Fibroblast of the aortic adventitia (primary cell): ENCODE measurements at regions not wholly inside any gene's neighbourhood (a gene's known extent, or its start where the extent isn't known, plus 50 kb on each side); places are given as distances from the start of the nearest gene placed in this dataset.

ENCODE experiments used
- DNase-seq: peaks from one replicate; pipeline ENCODE4 v3.0.0-alpha.2; 2010; ENCODE audit warnings: low read depth
- H3K4me3 ChIP-seq: 2 replicates; pipeline ENCODE4 v1.5.1; 2011; ENCODE audit warnings: low read depth, mild to moderate bottlenecking, control low read depth, low read length, moderate library complexity
- TF ChIP-seq, protein P1 (sequence below): IDR thresholded peaks from 2 replicates; pipeline ENCODE4 v1.5.1; 2011; ENCODE audit warnings: mild to moderate bottlenecking, low read length, control low read depth, inconsistent platforms; ENCODE audit not compliant: insufficient read depth

DNA sequence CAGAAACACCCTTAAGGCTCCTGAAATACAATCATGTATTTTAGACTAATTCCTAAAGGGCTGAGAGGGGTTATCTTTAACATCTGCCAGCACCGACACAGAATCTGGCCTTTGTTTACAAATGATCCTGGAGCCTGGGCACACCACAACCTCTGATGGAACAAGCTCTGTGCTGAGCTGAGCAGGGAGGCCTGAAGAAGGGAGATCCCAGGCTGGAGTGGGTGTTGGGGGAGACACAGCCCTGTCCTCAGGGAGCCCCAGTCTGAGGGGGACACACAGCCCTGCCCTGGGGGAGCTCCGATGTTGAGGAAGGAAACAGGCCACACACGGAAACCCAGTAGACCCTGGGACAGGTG, 130.5 kb downstream of the VEGFA start:
- DNase-seq = no peak
- TF ChIP-seq, protein P1, sequence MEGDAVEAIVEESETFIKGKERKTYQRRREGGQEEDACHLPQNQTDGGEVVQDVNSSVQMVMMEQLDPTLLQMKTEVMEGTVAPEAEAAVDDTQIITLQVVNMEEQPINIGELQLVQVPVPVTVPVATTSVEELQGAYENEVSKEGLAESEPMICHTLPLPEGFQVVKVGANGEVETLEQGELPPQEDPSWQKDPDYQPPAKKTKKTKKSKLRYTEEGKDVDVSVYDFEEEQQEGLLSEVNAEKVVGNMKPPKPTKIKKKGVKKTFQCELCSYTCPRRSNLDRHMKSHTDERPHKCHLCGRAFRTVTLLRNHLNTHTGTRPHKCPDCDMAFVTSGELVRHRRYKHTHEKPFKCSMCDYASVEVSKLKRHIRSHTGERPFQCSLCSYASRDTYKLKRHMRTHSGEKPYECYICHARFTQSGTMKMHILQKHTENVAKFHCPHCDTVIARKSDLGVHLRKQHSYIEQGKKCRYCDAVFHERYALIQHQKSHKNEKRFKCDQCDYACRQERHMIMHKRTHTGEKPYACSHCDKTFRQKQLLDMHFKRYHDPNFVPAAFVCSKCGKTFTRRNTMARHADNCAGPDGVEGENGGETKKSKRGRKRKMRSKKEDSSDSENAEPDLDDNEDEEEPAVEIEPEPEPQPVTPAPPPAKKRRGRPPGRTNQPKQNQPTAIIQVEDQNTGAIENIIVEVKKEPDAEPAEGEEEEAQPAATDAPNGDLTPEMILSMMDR = no peak
- H3K4me3 ChIP-seq = no peak overlapping the region

DNA sequence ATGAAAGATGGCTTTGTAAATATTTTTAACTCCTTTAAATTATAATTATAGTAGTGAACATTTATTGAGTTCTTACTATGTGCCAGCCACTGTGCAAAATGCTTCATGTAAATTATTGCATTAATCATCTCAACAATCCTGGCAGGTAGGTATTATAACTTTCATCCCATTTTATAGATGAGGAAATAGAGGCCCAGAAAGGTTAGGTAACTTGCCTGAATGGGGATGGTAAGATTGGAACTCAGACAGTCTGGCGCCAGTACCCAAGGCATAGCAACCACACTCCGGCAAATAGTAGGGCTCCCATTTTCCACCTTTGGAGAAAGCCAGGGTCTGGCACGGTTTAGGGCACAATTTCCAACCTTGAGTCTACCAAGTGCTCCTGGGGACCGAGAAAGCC, 129.8 kb downstream of the VEGFA start:
- H3K4me3 ChIP-seq = no peak overlapping the region
- TF ChIP-seq, protein P1 = no peak
- DNase-seq = no peak

DNA sequence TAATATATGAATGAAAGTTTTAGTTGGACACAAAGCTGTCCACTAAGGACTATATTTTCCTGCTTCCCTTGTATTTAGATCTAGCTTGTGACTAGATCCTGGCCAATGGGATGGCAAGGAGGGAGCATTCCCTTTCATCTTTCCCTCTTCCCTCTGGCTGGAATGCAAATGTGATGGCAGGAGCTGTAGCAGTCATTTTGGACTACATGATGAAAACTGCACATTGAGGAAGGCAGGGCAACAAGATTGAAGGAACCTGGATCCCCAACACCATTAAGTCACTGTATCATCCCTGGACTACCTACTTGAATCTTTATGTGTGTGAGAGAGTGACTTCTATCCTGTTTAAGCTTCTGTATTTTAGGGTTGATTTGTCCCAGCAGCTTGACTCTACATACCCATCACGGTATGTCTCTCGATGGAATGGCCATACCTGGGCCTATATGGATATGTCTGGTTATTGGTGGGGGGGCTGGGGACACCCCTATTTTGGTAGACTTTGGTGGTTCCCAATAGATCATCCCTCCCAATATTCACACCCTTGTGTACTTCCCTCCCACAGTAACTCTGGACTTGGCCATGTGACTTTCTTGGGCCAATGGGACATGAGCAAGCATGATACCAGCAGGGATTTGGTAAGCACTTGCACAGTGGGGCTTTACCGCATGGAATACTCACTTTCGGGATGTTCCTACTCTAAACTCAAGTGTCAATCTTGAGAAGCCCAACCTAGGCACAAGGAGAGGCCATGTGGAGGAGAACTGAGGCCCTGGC, 128.5 kb downstream of the VEGFA start:
- H3K4me3 ChIP-seq = no peak overlapping the region
- no peak for DNase-seq
- TF ChIP-seq, protein P1 = no peak

DNA sequence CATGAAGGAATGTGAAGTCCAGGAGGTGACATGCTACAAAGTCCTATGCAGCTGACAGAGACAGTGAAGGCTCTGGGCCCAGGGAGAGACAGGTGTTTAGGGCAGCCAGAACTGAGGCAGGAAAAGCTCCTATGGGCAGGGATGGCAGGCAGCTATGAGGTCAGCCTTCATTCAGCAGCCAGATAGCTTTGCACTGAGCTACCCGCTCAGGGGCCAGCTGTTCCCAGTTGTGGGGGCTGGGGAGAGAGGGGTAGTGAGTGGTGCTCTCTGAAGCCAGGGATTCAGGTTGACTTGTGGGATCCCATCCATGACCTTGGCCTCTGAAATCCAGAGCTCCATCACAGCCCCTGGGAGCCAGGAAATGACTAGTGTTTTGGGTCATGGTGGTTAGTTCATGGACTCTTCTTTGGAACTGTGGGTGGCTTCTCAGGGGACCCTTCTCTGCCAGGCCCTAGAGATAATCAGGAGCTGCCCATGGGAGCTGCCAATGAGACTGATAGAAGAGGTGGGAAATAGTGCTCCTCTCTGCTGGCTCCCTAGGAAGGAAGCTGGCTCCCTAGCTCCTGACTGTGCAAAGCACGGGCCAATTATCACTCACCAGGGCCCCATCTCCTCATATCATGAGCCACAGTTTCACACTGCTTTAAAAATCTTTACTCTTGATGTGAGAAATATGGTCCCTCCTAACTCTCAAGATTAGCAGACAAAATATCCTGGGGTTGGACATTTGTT, 127.7 kb downstream of the VEGFA start:
- TF ChIP-seq, protein P1 = no peak
- DNase-seq = no peak
- no peak overlapping the region for H3K4me3 ChIP-seq

DNA sequence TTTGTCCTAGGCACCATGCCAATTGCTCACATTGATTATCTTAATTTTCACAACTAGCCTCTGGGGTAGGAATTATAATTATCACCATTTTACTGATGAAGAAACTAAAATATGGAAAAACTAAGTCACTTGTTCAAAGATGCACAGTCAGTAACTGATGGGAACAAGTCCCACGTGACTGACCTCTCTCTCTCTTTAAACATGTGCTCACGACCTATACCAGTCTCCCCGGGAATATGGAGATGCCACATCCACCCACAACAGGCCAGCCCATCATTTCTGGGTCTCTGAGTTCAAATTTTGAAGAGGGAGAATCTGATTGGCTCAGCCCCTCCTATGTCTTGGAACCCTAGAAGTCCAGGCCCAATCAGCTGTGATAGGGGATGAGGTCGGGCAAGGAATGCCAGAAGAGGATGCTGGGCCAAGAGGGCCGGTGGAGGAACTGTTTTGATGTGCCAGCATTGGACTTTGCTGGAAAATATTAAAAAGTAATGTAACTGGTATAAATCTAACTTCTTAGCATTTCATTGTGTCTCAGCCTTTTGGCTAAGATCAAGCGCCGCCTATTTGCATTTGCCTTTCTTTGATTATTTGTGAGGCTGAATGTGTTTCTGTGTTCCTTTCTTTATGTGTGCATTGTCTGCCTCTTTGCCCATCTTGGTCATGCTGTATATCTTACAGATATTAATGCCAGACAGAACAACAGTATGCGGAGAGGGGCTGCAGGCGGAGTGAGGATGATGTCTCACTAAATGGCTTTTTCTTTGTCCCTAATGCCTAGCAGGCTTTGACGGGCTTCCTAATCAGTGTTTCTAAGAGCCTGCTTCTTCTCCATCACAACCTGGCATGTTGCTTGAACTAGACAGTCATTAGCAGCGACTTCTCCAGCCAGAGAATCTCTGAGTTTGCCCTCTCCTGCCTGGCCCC, 126.6 kb downstream of the VEGFA start:
- DNase-seq = no peak
- TF ChIP-seq, protein P1 = no peak
- no peak overlapping the region for H3K4me3 ChIP-seq

DNA sequence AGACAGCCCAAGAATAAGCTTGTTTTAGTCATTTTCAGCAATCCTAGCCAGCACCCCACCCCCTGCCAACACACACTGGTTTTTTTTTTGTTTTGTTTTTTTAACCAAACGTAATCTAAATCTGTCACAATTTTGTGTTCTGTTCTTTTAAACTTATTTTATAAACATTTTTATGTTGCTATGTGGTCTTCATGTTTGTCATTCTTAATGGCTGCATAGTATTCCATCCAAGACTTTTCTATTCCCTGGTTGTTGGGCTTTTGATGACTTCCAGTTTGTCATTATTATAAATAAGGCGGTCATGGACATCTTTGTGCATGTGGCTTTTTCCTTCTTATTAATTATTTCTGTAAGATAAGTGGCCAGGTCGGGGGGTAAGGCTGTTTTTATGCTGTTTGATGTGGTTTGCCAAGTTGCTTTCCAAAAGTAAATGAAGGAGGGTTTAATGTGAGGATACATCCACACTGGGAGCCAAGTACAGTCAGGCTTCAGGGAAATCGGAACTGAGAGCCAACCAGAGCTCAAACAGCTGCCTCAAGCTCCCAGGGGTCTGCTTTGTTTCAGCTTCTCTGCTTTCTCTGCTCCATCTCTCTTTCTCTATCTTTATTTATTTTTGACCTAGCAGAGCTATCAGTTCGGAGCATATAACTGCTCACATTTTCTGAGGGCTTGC, 125.8 kb downstream of the VEGFA start:
- no peak for DNase-seq
- H3K4me3 ChIP-seq = no peak overlapping the region
- TF ChIP-seq, protein P1 = no peak
